ENCODE measurements at regions not wholly inside any gene's neighbourhood (a gene's known extent, or its start where the extent isn't known, plus 50 kb on each side); places are given as distances from the start of the nearest gene placed in this dataset.

DNA sequence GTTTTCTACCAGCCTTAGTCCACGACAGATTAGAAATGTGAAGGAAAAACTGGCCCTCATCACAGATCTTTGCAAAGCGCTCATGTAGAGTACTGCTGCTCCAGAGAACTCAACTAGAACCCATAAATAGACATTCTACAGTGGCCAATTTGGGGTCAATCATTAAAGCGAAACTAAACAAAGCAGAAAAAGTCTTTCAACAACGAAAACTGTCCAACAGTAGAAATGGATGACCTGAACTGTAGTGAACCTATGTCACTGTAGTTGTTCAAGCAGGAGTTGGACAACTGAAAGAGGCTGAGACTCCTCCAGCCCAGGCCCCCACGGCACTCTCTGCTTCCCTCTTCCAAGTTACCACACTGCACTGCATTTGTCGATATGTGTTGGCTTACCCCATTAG is 472.6 kb downstream of the BCAT1 start:
- TF ChIP-seq CTCF (IDR thresholded peaks at IDR 0.05; ENCODE audit: insufficient read depth, low read length, poor library complexity, severe bottlenecking) (no peak), EZH2phosphoT487 (conservative IDR thresholded peaks at IDR 0.05; ENCODE audit: low read length) (no peak)
